ENCODE measurements at regions not wholly inside any gene's neighbourhood (a gene's known extent, or its start where the extent isn't known, plus 50 kb on each side); places are given as distances from the start of the nearest gene placed in this dataset.

GRCh38 chr15:52943746-52944145 lies 153.6 kb upstream of the ONECUT1 start:
- TF ChIP-seq NR0B1 (IDR thresholded peaks at IDR 0.05; ENCODE audit: partially characterized antibody) (no peak), BHLHE40 (IDR thresholded peaks at IDR 0.05; ENCODE audit: low read length) (no peak), CBFA2T2 (conservative IDR thresholded peaks at IDR 0.05) (no peak), PHTF2 (CRISPR knock-in tag; IDR thresholded peaks at IDR 0.05) (no peak), ETV6 (IDR thresholded peaks at IDR 0.05; ENCODE audit: borderline replicate concordance in 1 of 2, low read depth in 2 of 2, low read length in 1 of 2) (no peak), ETV6 (CRISPR knock-in tag; IDR thresholded peaks at IDR 0.05; ENCODE audit: borderline replicate concordance) (no peak)
